IMR-90 (cell line): ENCODE measurements at regions not wholly inside any gene's neighbourhood (a gene's known extent, or its start where the extent isn't known, plus 50 kb on each side); places are given as distances from the start of the nearest gene placed in this dataset.
"Not testable (repeated sequence)": the region's sequence is repeated elsewhere in the genome, so short reads cannot be mapped to it uniquely, and the experiment has no call there.

Experiments
- CTCF ChIP-seq: conservative IDR thresholded peaks from 2 replicates; pipeline ENCODE4 v1.5.1; 2012; ENCODE audit warnings: mild to moderate bottlenecking, low read depth, low read length, improper control_type of control experiment
- ELK1 ChIP-seq: fragments of 150-350 bp; IDR thresholded peaks from 2 replicates; pipeline ENCODE4 v1.6.1; 2016; ENCODE audit warnings: low read depth, mild to moderate bottlenecking, low read length, moderate library complexity, borderline replicate concordance
- MXI1 ChIP-seq: IDR thresholded peaks from 2 replicates; pipeline ENCODE4 v1.6.1; 2012; ENCODE audit warnings: low read depth, mild to moderate bottlenecking, low read length, moderate library complexity, borderline replicate concordance
- POLR2A ChIP-seq: IDR thresholded peaks from 2 replicates; pipeline ENCODE4 v1.6.1; 2012; ENCODE audit warnings: mild to moderate bottlenecking, low read depth, low read length
- RAD21 ChIP-seq: IDR thresholded peaks from 2 replicates; pipeline ENCODE4 v1.6.1; 2012; ENCODE audit warnings: low read length, improper control_type of control experiment
- SMC3 ChIP-seq: fragments of 150-350 bp; IDR thresholded peaks from 2 replicates; pipeline ENCODE4 v1.6.1; 2016; ENCODE audit warnings: low read depth, mild to moderate bottlenecking, antibody characterized with exemption, low read length, moderate library complexity

- TF ChIP-seq CTCF, SMC3, MXI1, POLR2A, ELK1, RAD21: not testable (repeated sequence)
These were observed 376.4 kb upstream of the MEX3C start for GRCh38 chr18:51573886-51574285.
